AG04450 (cell line): ENCODE measurements at regions not wholly inside any gene's neighbourhood (a gene's known extent, or its start where the extent isn't known, plus 50 kb on each side); places are given as distances from the start of the nearest gene placed in this dataset.

Source experiments
- CTCF ChIA-PET: fragments of 300-600, 350-600 bp; formaldehyde crosslinking; extraction: SDS; loops from one replicate; lab custom pipeline; 2022; ENCODE audit warnings: antibody characterized with exemption, inconsistent platforms; lab: Charles Lee
- POLR2A ChIA-PET: fragments of 350-600 bp; formaldehyde crosslinking; extraction: SDS; loops from one replicate; lab custom pipeline; 2021; ENCODE audit warnings: antibody characterized with exemption, inconsistent platforms; lab: Yijun Ruan, JAX
- DNase-seq: peaks from one replicate; pipeline ENCODE4 v3.0.0-alpha.2; 2011; ENCODE audit warnings: low read depth, low spot score
- H3K27ac ChIP-seq: one replicate; pipeline ENCODE4 v1.5.1; 2012; ENCODE audit warnings: low read depth, low read length, control low read depth
- H3K27me3 ChIP-seq: one replicate; pipeline ENCODE4 v1.6.0; 2012; ENCODE audit warnings: low read length; ENCODE audit not compliant: control insufficient read depth, insufficient read depth
- H3K4me3 ChIP-seq: 2 replicates; pipeline ENCODE4 v1.5.1; 2011; ENCODE audit warnings: mild to moderate bottlenecking, low read depth, low read length, control low read depth
- H3K9me3 ChIP-seq: 2 replicates; pipeline ENCODE4 v1.5.1; 2012; ENCODE audit warnings: low read length; ENCODE audit not compliant: control insufficient read depth, insufficient read depth
- CTCF ChIP-seq: IDR thresholded peaks from 2 replicates; pipeline ENCODE4 v1.5.1; 2011; ENCODE audit warnings: low read depth, low read length, control low read depth, inconsistent platforms

- DNase-seq: no peak
- ChIA-PET CTCF (interaction anchor here (2.0 kb wide), 1 partner anchor 11 kb away, joined by 10 read pairs; no protein-coding TSS in a partner anchor), POLR2A (no interaction called here)
- TF ChIP-seq CTCF: no peak
- no peaks in the 10 kb centered on the region for H3K9me3 ChIP-seq
- H3K27me3 ChIP-seq: no peaks in the 10 kb centered on the region
- H3K27ac ChIP-seq: no peak overlapping the region
- no peak overlapping the region for H3K4me3 ChIP-seq
These were observed 248.4 kb downstream of the RFC3 start for GRCh38 chr13:34066344-34066743.

GRCh38 chr13:34070006-34070405, 252.1 kb downstream of the RFC3 start:
- no peaks in the 10 kb centered on the region for H3K9me3 ChIP-seq
- DNase-seq: no peak
- no peaks in the 10 kb centered on the region for H3K27me3 ChIP-seq
- H3K27ac ChIP-seq: no peak overlapping the region
- CTCF ChIA-PET: interaction anchor here (0.6 kb wide), 1 partner anchor 185 kb away, joined by 3 read pairs; no protein-coding TSS in a partner anchor
- no peak overlapping the region for H3K4me3 ChIP-seq
- POLR2A ChIA-PET: no interaction called here
- TF ChIP-seq CTCF: no peak

- no peak overlapping the region for H3K27ac ChIP-seq
- H3K4me3 ChIP-seq: no peak overlapping the region
- no peak for DNase-seq
- ChIA-PET CTCF (no interaction called here), POLR2A (no interaction called here)
- no peaks in the 10 kb centered on the region for H3K27me3 ChIP-seq
- H3K9me3 ChIP-seq: no peaks in the 10 kb centered on the region
- TF ChIP-seq CTCF: no peak
These were observed 252.8 kb downstream of the RFC3 start for GRCh38 chr13:34070544-34071303.

GRCh38 chr13:34076319-34076718, 258.4 kb downstream of the RFC3 start:
- CTCF ChIA-PET: interaction anchor here (0.7 to 4.4 kb wide), 14 partner anchors 9 to 279 kb away, joined by 3 to 62 read pairs (median 6); no protein-coding TSS in a partner anchor

More at GRCh38 chr13:34076319-34076718, 258.4 kb downstream of the RFC3 start:
- Histone ChIP-seq H3K4me3 (no peak overlapping the region), H3K9me3 (no peaks in the 10 kb centered on the region), H3K27ac (no peak overlapping the region), H3K27me3 (no peaks in the 10 kb centered on the region)
- no peak for DNase-seq
- no peak for TF ChIP-seq CTCF
- POLR2A ChIA-PET: no interaction called here
